ENCODE measurements at regions not wholly inside any gene's neighbourhood (a gene's known extent, or its start where the extent isn't known, plus 50 kb on each side); places are given as distances from the start of the nearest gene placed in this dataset.

GRCh38 chr12:111257435-111257902 is 111.4 kb downstream of the PHETA1 start:
- no peak for DNase-seq (ENCODE audit: extremely low read depth, insufficient read length)
- Histone ChIP-seq H3K27me3 (replicated peaks; ENCODE audit: control insufficient read depth, insufficient read depth, low read length) (no peaks in the 10 kb centered on the region; the same call in 1 of the 2 replicates), H3K36me3 (ENCODE audit: control insufficient read depth, insufficient read depth, low read length) (no peaks in the 10 kb centered on the region), H3K4me3 (replicated peaks; ENCODE audit: low read depth, low read length) (no peak overlapping the region)
- no peak for TF ChIP-seq CTCF (IDR thresholded peaks at IDR 0.05; ENCODE audit: insufficient read depth, low read length, poor library complexity, severe bottlenecking)

- TF ChIP-seq CTCF (IDR thresholded peaks at IDR 0.05; ENCODE audit: insufficient read depth, low read length, poor library complexity, severe bottlenecking): no peak
- Histone ChIP-seq H3K27me3 (replicated peaks; ENCODE audit: control insufficient read depth, insufficient read depth, low read length) (no peaks in the 10 kb centered on the region; the same call in 1 of the 2 replicates), H3K36me3 (ENCODE audit: control insufficient read depth, insufficient read depth, low read length) (no peaks in the 10 kb centered on the region), H3K4me3 (replicated peaks; ENCODE audit: low read depth, low read length) (no peak overlapping the region)
- no peak for DNase-seq (ENCODE audit: extremely low read depth, insufficient read length)
Observed at GRCh38 chr12:111256629-111257434, 112.1 kb downstream of the PHETA1 start.

GRCh38 chr12:111255261-111255660 is 113.6 kb downstream of the PHETA1 start:
- no peak for DNase-seq (ENCODE audit: extremely low read depth, insufficient read length)
- no peak overlapping the region for H3K4me3 ChIP-seq (replicated peaks; ENCODE audit: low read depth, low read length)
- H3K27me3 ChIP-seq (replicated peaks; ENCODE audit: control insufficient read depth, insufficient read depth, low read length): no peaks in the 10 kb centered on the region; the same call in 1 of the 2 replicates
- no peaks in the 10 kb centered on the region for H3K36me3 ChIP-seq (ENCODE audit: control insufficient read depth, insufficient read depth, low read length)
- TF ChIP-seq CTCF (IDR thresholded peaks at IDR 0.05; ENCODE audit: insufficient read depth, low read length, poor library complexity, severe bottlenecking): no peak

GRCh38 chr12:111254106-111254505 is 114.8 kb downstream of the PHETA1 start:
- TF ChIP-seq CTCF (IDR thresholded peaks at IDR 0.05; ENCODE audit: insufficient read depth, low read length, poor library complexity, severe bottlenecking): no peak
- no peak for DNase-seq (ENCODE audit: extremely low read depth, insufficient read length)
- no peaks in the 10 kb centered on the region; the same call in 1 of the 2 replicates for H3K27me3 ChIP-seq (replicated peaks; ENCODE audit: control insufficient read depth, insufficient read depth, low read length)
- no peak overlapping the region for H3K4me3 ChIP-seq (replicated peaks; ENCODE audit: low read depth, low read length)
- no peaks in the 10 kb centered on the region for H3K36me3 ChIP-seq (ENCODE audit: control insufficient read depth, insufficient read depth, low read length)

- H3K36me3 ChIP-seq (ENCODE audit: control insufficient read depth, insufficient read depth, low read length): no peaks in the 10 kb centered on the region
- no peak for TF ChIP-seq CTCF (IDR thresholded peaks at IDR 0.05; ENCODE audit: insufficient read depth, low read length, poor library complexity, severe bottlenecking)
- H3K4me3 ChIP-seq (replicated peaks; ENCODE audit: low read depth, low read length): no peak overlapping the region
- no peak for DNase-seq (ENCODE audit: extremely low read depth, insufficient read length)
- no peaks in the 10 kb centered on the region; the same call in none of the 2 replicates for H3K27me3 ChIP-seq (replicated peaks; ENCODE audit: control insufficient read depth, insufficient read depth, low read length)
Observed at GRCh38 chr12:111253213-111253612, 115.7 kb downstream of the PHETA1 start.

Data from GM06990 (cell line).